ENCODE measurements at regions not wholly inside any gene's neighbourhood (a gene's known extent, or its start where the extent isn't known, plus 50 kb on each side); places are given as distances from the start of the nearest gene placed in this dataset.

DNA sequence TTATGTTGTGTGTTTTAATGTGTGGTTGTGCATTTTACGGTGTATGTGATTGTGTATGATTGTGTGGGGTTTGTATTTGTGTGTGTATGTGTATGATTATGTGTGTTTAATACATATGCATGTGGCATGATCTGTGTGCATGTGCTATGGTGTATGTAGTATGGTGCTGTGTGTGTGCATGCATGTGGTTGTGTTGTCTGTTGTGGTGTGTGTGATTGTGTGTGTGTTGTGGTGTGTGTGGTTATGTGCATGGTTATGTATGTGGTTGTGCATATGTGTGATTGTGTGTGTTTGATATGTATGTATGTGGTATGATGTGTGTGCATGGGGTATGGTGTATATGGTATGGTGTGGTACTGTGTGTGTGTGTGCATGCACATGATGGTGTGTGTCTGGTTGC lies 148.1 kb upstream of the AGAP1 start:
- Histone ChIP-seq H3K4me3 (no peak overlapping the region), H3K9me3 (no peaks in the 10 kb centered on the region), H3K27me3 (no peaks in the 10 kb centered on the region), H3K36me3 (no peaks in the 10 kb centered on the region), H3K4me1 (no peaks in the 10 kb centered on the region), H3K27ac (no peak overlapping the region)
- in situ Hi-C loops (cut with MboI; ENCODE audit: low pct_ligation_motif_present in 1 of 4, low pct_unique_long_range_greater_than_20kb in 1 of 4, low sequenced_read_pairs in 3 of 4), result no loop called here
- intact Hi-C loops (cut with DNase I; ENCODE audit: low total_unique reads), result no loop called here
- no peak for DNase-seq
- no peak for TF ChIP-seq POLR2A (IDR thresholded peaks at IDR 0.05)
- TF ChIP-seq CTCF (IDR thresholded peaks at IDR 0.05), result no peak
- no peak for TF ChIP-seq EP300 (IDR thresholded peaks at IDR 0.05; ENCODE audit: low read depth)
- TF ChIP-seq POLR2AphosphoS5 (IDR thresholded peaks at IDR 0.05), result no peak
- 100% methylated on average over 1 of the region's 1 CpG; no CpG with 5 or more reads in 1 of the 2 donors for WGBS, 2 donors (ENCODE audit: low coverage in 1 of 2)

DNA sequence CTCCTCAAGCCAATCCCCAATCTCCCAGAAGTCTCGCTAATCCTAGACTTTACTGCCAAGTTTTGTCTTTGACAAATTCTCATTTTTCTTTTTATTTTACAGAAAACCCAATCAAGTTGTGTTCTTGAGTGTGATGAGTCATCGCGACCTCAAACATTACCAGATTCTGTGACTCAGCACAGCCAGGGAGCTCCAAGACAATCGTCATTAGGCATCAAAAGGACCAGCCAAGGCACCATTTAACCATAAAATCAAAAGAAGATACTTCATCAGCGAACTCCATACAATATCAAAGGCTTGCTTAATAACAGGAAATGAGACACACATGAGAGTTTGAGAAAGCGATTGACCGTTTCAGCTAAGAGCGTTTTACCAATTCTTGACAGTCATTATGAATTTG lies 146.2 kb upstream of the AGAP1 start:
- no peak for DNase-seq
- Histone ChIP-seq H3K4me1 (no peaks in the 10 kb centered on the region), H3K27ac (no peak overlapping the region), H3K4me3 (no peak overlapping the region), H3K27me3 (no peaks in the 10 kb centered on the region), H3K36me3 (no peaks in the 10 kb centered on the region), H3K9me3 (no peaks in the 10 kb centered on the region)
- TF ChIP-seq EP300 (IDR thresholded peaks at IDR 0.05; ENCODE audit: low read depth) (no peak), CTCF (IDR thresholded peaks at IDR 0.05) (no peak), POLR2AphosphoS5 (IDR thresholded peaks at IDR 0.05) (no peak), POLR2A (IDR thresholded peaks at IDR 0.05) (no peak)
- intact Hi-C loops (cut with DNase I; ENCODE audit: low total_unique reads), result no loop called here
- WGBS, 2 donors (ENCODE audit: low coverage in 1 of 2), result 84 to 87% methylated on average over 4 to 8 of the region's 8 CpGs
- in situ Hi-C loops (cut with MboI; ENCODE audit: low pct_ligation_motif_present in 1 of 4, low pct_unique_long_range_greater_than_20kb in 1 of 4, low sequenced_read_pairs in 3 of 4), result no loop called here

- intact Hi-C loops (cut with DNase I; ENCODE audit: low total_unique reads), result no loop called here
- in situ Hi-C loops (cut with MboI; ENCODE audit: low pct_ligation_motif_present in 1 of 4, low pct_unique_long_range_greater_than_20kb in 1 of 4, low sequenced_read_pairs in 3 of 4), result no loop called here
- Histone ChIP-seq H3K27ac (no peak overlapping the region), H3K36me3 (no peaks in the 10 kb centered on the region), H3K9me3 (no peaks in the 10 kb centered on the region), H3K4me1 (no peaks in the 10 kb centered on the region), H3K27me3 (no peaks in the 10 kb centered on the region), H3K4me3 (no peak overlapping the region)
- no peak for DNase-seq
- TF ChIP-seq CTCF (IDR thresholded peaks at IDR 0.05) (no peak), EP300 (IDR thresholded peaks at IDR 0.05; ENCODE audit: low read depth) (no peak), POLR2AphosphoS5 (IDR thresholded peaks at IDR 0.05) (no peak), POLR2A (IDR thresholded peaks at IDR 0.05) (no peak)
- 88% methylated on average over 8 of the region's 8 CpGs; no CpG with 5 or more reads in 1 of the 2 donors for whole genome bisulfite sequencing, 2 donors (ENCODE audit: low coverage in 1 of 2)
Observed at GRCh38 chr2:235348329-235348728, 145.5 kb upstream of the AGAP1 start.

GRCh38 chr2:235350234-235350633 lies 143.6 kb upstream of the AGAP1 start:
- H3K27me3 ChIP-seq, result no peaks in the 10 kb centered on the region
- no peak overlapping the region for H3K27ac ChIP-seq
- no peak for TF ChIP-seq EP300 (IDR thresholded peaks at IDR 0.05; ENCODE audit: low read depth)
- no peak for TF ChIP-seq CTCF (IDR thresholded peaks at IDR 0.05)
- TF ChIP-seq POLR2AphosphoS5 (IDR thresholded peaks at IDR 0.05), result no peak
- no peak for TF ChIP-seq POLR2A (IDR thresholded peaks at IDR 0.05)
- intact Hi-C loops (cut with DNase I; ENCODE audit: low total_unique reads), result no loop called here
- H3K4me1 ChIP-seq, result no peaks in the 10 kb centered on the region
- H3K4me3 ChIP-seq, result no peak overlapping the region
- in situ Hi-C loops (cut with MboI; ENCODE audit: low pct_ligation_motif_present in 1 of 4, low pct_unique_long_range_greater_than_20kb in 1 of 4, low sequenced_read_pairs in 3 of 4), result no loop called here
- no peaks in the 10 kb centered on the region for H3K9me3 ChIP-seq
- WGBS, 2 donors (ENCODE audit: low coverage in 1 of 2), result 80 to 94% methylated on average over 2 to 4 of the region's 4 CpGs
- H3K36me3 ChIP-seq, result no peaks in the 10 kb centered on the region
- no peak for DNase-seq
